ENCODE measurements at regions not wholly inside any gene's neighbourhood (a gene's known extent, or its start where the extent isn't known, plus 50 kb on each side); places are given as distances from the start of the nearest gene placed in this dataset.
A peak's percentile ranks its signal among the peaks of the same experiment; 100 is the strongest.

DNA sequence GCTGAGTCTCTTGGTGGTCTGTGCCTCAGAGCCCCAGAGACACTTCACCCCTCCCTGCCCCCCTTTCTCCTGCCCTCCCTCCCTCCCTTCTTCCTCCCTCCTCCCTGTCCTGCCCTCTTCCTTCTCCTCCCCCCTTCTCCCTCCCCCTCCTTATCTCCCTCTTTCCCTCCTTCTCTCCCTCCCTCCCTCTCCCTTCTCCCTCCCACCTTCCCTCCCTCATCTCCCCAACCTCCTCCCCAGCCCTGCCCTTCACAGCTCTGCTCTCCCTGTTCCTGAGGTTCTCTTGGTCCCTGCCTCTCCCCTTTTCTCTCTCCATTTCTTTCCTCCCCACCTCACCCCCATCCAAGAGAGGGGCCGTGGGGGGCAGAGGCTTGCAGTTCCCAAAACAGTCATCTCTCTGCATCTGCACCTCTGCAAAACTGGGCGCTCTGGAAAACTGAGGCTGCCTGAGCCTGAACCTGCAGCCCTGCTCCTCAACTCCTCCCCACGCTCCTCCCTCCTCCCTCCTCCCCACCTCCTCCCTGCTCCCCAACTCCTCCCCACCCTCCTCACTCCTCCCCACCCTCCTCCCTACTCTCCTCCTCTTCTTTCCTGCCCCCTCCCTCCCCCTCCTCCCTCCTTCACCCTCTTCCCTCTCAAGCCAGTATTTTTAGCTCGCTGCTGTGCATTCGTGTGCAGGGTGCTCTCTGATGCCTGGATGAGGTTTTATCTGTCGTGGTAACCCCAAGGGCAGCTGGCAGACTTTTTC is 219.1 kb downstream of the C9orf50 start:
- peak; percentile 12; the same call in 2 of the 3 replicates for ATAC-seq
- TF ChIP-seq CREB5 (CRISPR knock-in tag; IDR thresholded peaks at IDR 0.05; ENCODE audit: low read depth) (no peak), ZNF70 (CRISPR knock-in tag; IDR thresholded peaks at IDR 0.05) (peak; percentile 91)

DNA sequence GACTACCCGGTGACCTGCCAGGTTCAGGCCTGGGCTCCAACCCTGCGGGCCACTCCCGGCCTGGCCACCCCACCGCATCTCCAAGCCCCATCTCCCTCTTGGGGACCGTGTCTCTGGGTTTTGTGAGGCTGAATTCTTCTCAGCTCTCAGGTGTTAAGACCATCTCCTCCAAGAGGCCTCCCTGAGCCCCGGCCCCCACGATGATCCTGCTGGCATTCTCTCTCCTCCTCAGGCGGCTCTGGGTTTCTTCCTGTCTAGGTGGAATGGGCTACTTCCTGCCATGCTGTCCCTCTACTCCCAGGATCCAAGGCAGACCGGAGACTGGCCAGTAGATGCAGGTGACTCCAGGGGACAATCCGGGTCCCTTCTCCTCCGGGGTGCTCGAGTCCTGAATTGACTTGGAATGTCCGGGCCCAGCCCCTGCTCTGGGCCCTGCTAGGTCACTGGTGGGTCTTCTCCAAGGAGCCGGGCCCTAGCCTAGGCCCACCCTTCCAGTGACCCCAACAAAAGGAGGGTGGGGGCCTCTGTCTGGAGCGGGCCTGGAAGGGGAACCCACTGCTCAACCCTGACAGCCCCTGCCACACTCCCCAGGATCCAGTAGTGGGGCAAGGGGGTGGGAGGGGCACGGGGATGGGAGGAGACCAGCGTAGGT is 219.8 kb downstream of the C9orf50 start:
- no peak for ATAC-seq
- TF ChIP-seq SNAI2 (CRISPR knock-in tag; IDR thresholded peaks at IDR 0.05) (no peak), PPARA (CRISPR knock-in tag; IDR thresholded peaks at IDR 0.05; ENCODE audit: borderline replicate concordance) (no peak), ZNF8 (CRISPR knock-in tag; IDR thresholded peaks at IDR 0.05) (no peak), PATZ1 (CRISPR knock-in tag; IDR thresholded peaks at IDR 0.05; ENCODE audit: borderline replicate concordance) (no peak), ZFP30 (CRISPR knock-in tag; IDR thresholded peaks at IDR 0.05) (no peak)

DNA sequence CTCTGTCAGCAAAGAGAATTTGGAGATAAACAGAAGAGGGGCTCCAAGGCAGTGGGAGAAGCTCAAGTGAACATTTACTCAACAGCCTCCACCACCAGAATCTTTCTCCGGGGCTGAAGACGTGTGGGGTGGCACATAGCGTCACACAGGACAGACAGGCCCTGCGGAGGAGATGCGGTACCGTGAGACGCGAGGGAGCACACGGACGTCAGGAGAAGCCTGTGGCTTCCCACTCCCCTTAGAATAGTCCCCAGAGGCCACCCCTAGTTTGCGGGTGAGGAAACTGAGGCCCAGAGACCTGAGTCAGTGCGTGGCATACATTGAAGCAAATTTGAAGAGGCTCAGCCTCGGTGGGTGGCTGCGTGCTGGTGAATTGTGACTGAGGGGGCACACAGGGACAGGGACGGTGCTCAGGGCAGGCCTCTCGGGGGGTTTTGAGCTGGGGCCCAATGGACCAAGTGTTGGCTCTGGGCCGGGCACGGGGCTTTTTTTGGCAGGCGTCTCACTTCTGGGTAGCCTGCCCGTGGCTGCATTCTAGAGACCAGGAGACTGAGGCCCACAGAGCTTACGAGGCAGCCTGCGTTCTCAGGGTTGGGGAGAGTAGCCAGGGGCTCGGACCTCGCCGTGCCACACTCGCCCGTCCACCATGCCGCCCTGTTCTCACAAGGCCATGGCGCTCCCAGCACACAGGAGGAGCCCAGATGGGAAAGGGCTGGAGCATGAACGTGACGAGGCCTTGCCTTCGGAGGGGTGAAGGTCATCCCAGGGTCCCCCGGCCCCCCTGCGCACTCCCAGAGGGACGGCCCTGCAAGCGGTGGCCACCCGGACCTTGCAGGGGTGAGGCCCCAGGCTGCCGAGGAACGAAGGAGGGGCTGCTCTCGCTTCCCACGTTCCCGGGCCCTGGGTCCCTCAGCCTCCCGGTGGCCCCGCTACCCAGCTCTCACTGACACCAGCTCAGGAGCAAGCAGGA is 220.6 kb downstream of the C9orf50 start:
- TF ChIP-seq, protein P1, sequence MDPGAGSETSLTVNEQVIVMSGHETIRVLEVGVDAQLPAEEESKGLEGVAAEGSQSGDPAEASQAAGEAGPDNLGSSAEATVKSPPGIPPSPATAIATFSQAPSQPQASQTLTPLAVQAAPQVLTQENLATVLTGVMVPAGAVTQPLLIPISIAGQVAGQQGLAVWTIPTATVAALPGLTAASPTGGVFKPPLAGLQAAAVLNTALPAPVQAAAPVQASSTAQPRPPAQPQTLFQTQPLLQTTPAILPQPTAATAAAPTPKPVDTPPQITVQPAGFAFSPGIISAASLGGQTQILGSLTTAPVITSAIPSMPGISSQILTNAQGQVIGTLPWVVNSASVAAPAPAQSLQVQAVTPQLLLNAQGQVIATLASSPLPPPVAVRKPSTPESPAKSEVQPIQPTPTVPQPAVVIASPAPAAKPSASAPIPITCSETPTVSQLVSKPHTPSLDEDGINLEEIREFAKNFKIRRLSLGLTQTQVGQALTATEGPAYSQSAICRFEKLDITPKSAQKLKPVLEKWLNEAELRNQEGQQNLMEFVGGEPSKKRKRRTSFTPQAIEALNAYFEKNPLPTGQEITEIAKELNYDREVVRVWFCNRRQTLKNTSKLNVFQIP (CRISPR knock-in tag; IDR thresholded peaks at IDR 0.05; ENCODE audit: borderline replicate concordance, low read depth), result no peak
- no peak for TF ChIP-seq PATZ1 (CRISPR knock-in tag; IDR thresholded peaks at IDR 0.05; ENCODE audit: borderline replicate concordance)
- no peak for TF ChIP-seq GLIS3 (CRISPR knock-in tag; IDR thresholded peaks at IDR 0.05)
- TF ChIP-seq TCF4 (CRISPR knock-in tag; IDR thresholded peaks at IDR 0.05; ENCODE audit: borderline replicate concordance), result no peak
- TF ChIP-seq SNAI2 (CRISPR knock-in tag; IDR thresholded peaks at IDR 0.05), result no peak
- no peak for TF ChIP-seq ZFP3 (CRISPR knock-in tag; IDR thresholded peaks at IDR 0.05)
- TF ChIP-seq RARB (CRISPR knock-in tag; IDR thresholded peaks at IDR 0.05), result no peak
- no peak for TF ChIP-seq CREB5 (CRISPR knock-in tag; IDR thresholded peaks at IDR 0.05; ENCODE audit: low read depth)
- TF ChIP-seq CSRNP3 (CRISPR knock-in tag; IDR thresholded peaks at IDR 0.05), result no peak
- TF ChIP-seq ESRRG (CRISPR knock-in tag; IDR thresholded peaks at IDR 0.05), result no peak
- no peak for ATAC-seq

DNA sequence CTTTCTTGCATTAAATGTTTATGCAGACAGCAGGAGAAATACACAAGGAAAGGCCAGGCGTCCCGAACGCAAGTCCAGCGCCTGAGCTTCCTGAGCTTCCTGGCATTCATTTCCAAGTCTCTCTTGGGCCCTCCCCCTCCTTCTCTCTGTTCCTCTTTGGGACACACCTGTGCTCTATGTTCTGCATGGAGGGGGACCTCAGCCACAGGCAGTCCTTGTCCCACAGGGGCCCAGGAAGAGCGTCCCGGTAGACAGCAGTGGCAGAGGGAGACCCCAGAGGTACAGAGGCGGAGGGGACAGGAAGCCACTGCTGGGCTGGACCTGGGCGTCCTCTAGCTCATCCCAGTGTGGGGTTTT is 221.3 kb downstream of the C9orf50 start:
- no peak for ATAC-seq
- TF ChIP-seq, protein P2, sequence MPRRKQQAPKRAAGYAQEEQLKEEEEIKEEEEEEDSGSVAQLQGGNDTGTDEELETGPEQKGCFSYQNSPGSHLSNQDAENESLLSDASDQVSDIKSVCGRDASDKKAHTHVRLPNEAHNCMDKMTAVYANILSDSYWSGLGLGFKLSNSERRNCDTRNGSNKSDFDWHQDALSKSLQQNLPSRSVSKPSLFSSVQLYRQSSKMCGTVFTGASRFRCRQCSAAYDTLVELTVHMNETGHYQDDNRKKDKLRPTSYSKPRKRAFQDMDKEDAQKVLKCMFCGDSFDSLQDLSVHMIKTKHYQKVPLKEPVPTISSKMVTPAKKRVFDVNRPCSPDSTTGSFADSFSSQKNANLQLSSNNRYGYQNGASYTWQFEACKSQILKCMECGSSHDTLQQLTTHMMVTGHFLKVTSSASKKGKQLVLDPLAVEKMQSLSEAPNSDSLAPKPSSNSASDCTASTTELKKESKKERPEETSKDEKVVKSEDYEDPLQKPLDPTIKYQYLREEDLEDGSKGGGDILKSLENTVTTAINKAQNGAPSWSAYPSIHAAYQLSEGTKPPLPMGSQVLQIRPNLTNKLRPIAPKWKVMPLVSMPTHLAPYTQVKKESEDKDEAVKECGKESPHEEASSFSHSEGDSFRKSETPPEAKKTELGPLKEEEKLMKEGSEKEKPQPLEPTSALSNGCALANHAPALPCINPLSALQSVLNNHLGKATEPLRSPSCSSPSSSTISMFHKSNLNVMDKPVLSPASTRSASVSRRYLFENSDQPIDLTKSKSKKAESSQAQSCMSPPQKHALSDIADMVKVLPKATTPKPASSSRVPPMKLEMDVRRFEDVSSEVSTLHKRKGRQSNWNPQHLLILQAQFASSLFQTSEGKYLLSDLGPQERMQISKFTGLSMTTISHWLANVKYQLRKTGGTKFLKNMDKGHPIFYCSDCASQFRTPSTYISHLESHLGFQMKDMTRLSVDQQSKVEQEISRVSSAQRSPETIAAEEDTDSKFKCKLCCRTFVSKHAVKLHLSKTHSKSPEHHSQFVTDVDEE (CRISPR knock-in tag; IDR thresholded peaks at IDR 0.05), result no peak
- no peak for TF ChIP-seq ZFP3 (CRISPR knock-in tag; IDR thresholded peaks at IDR 0.05)
- no peak for TF ChIP-seq TOX (CRISPR knock-in tag; IDR thresholded peaks at IDR 0.05; ENCODE audit: borderline replicate concordance)
- TF ChIP-seq BACH2 (CRISPR knock-in tag; IDR thresholded peaks at IDR 0.05; ENCODE audit: borderline replicate concordance), result no peak
- TF ChIP-seq RARB (CRISPR knock-in tag; IDR thresholded peaks at IDR 0.05), result no peak
- TF ChIP-seq, protein P1 (CRISPR knock-in tag; IDR thresholded peaks at IDR 0.05; ENCODE audit: borderline replicate concordance, low read depth), result no peak

All from SK-N-SH treated with all-trans-retinoic acid at 6 μM for 48 hours (cell line).